Activated CD8-positive, alpha-beta memory T cell treated with anti-CD3 and anti-CD28 coated beads for 4 hours (primary cell): ENCODE measurements at regions not wholly inside any gene's neighbourhood (a gene's known extent, or its start where the extent isn't known, plus 50 kb on each side); places are given as distances from the start of the nearest gene placed in this dataset.
"Not testable (repeated sequence)": the region's sequence is repeated elsewhere in the genome, so short reads cannot be mapped to it uniquely, and the experiment has no call there.

Experiments
- DNase-seq, 2 donors: peaks; one replicate each; pipeline ENCODE4 v3.0.0-alpha.2; 2020; ENCODE audit warnings: low read depth in 2 of 2

- no peak for DNase-seq
These were observed 534.7 kb upstream of the IL12A start for GRCh38 chr3:159453945-159454344.

GRCh38 chr3:159455741-159456181 is 532.9 kb upstream of the IL12A start:
- no peak for DNase-seq

GRCh38 chr3:159458010-159458409 is 530.6 kb upstream of the IL12A start:
- no peak for DNase-seq

GRCh38 chr3:159458982-159459381 is 529.7 kb upstream of the IL12A start:
- DNase-seq, result no peak

GRCh38 chr3:159472611-159473010 is 516.0 kb upstream of the IL12A start:
- DNase-seq, result no peak

- DNase-seq, result no peak
These were observed 515.4 kb upstream of the IL12A start for GRCh38 chr3:159473206-159473605.

GRCh38 chr3:159480046-159480445 is 508.6 kb upstream of the IL12A start:
- DNase-seq, result no peak

GRCh38 chr3:159482241-159482993 is 506.2 kb upstream of the IL12A start:
- no peak for DNase-seq

- no peak for DNase-seq
These were observed 505.7 kb upstream of the IL12A start for GRCh38 chr3:159482994-159483367.

GRCh38 chr3:159486580-159486979 is 502.1 kb upstream of the IL12A start:
- DNase-seq, result no peak

- DNase-seq, result no peak
These were observed 501.3 kb upstream of the IL12A start for GRCh38 chr3:159487304-159487703.

- DNase-seq, result no peak
These were observed 500.0 kb upstream of the IL12A start for GRCh38 chr3:159488602-159489001.

GRCh38 chr3:159497361-159497760 is 491.3 kb upstream of the IL12A start:
- DNase-seq, result no peak

- DNase-seq, result no peak
These were observed 489.4 kb upstream of the IL12A start for GRCh38 chr3:159499031-159499793.

GRCh38 chr3:159501029-159501428 is 487.6 kb upstream of the IL12A start:
- DNase-seq, result no peak

- DNase-seq, result no peak
These were observed 485.6 kb upstream of the IL12A start for GRCh38 chr3:159502986-159503385.

GRCh38 chr3:159510988-159511387 is 477.6 kb upstream of the IL12A start:
- not testable (repeated sequence) for DNase-seq

- DNase-seq, result no peak
These were observed 475.2 kb upstream of the IL12A start for GRCh38 chr3:159513444-159513843.

- no peak for DNase-seq
These were observed 474.7 kb upstream of the IL12A start for GRCh38 chr3:159513867-159514380.

- no peak for DNase-seq
These were observed 471.5 kb upstream of the IL12A start for GRCh38 chr3:159517105-159517504.

- no peak for DNase-seq
These were observed 468.0 kb upstream of the IL12A start for GRCh38 chr3:159520638-159521037.

- no peak for DNase-seq
These were observed 466.4 kb upstream of the IL12A start for GRCh38 chr3:159522276-159522675.
